Kidney epithelial cell (primary cell): ENCODE measurements at regions not wholly inside any gene's neighbourhood (a gene's known extent, or its start where the extent isn't known, plus 50 kb on each side); places are given as distances from the start of the nearest gene placed in this dataset.

ENCODE experiments used
- DNase-seq: peaks from one replicate; pipeline ENCODE4 v3.0.0-alpha.2; 2010; ENCODE audit warnings: low read depth
- H3K27me3 ChIP-seq: 2 replicates; pipeline ENCODE4 v1.6.0; 2011; ENCODE audit warnings: low read length; ENCODE audit not compliant: control insufficient read depth, insufficient read depth
- H3K36me3 ChIP-seq: 2 replicates; pipeline ENCODE4 v1.5.1; 2011; ENCODE audit warnings: low read length; ENCODE audit not compliant: control insufficient read depth, insufficient read depth
- H3K4me3 ChIP-seq: 2 replicates; pipeline ENCODE4 v1.5.1; 2011; ENCODE audit warnings: low read depth, mild to moderate bottlenecking, control low read depth, low read length
- CTCF ChIP-seq: IDR thresholded peaks from 2 replicates; pipeline ENCODE4 v1.5.1; 2011; ENCODE audit warnings: mild to moderate bottlenecking, moderate library complexity, low read length, control low read depth, inconsistent platforms; ENCODE audit not compliant: insufficient read depth, poor library complexity, severe bottlenecking

DNA sequence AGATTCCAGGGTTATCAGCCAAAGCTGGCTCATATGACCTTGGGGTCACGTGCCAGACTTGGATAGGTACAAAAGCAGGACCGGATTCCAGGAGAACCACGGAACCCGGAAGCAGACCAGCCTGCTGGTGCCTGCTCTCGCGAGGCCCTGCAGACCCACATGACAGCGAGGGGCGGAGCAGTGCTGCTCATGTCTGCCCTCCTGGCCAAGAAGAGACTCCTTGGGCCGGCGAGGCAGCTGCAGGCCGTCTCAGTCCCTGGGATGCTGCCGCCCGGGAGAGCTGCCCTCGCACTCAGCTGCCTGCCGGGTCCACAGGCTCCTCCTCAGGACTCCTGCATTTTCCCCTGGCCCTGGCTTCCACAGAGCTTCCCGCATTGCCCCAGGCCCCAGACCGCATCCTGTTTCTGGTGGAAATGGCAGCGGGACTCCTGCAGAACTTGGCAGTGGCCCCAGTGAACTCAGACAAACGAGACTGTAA lies 739.5 kb downstream of the SOCS6 start:
- Histone ChIP-seq H3K4me3 (no peak overlapping the region), H3K36me3 (no peaks in the 10 kb centered on the region), H3K27me3 (no peaks in the 10 kb centered on the region)
- DNase-seq, result no peak
- no peak for TF ChIP-seq CTCF

DNA sequence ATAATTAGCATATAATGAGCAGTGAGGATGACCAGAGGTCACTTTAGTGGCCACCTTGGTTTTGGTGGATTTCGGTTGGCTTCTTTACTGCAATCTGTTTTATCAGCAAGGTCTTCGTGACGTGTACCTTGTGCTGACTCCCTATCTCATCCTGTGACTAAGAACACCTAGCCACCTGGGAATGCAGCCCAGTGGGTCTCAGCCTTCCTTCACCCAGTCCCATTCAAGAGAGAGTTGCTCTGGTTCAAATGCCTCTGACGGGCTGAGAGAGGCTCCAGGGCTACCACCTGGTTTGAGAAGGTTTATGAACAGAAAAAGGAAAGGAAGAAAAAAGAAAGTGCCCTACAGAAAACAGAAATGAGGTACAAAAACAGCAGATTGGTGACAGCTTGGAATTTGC lies 738.7 kb downstream of the SOCS6 start:
- H3K36me3 ChIP-seq, result no peaks in the 10 kb centered on the region
- H3K27me3 ChIP-seq, result no peaks in the 10 kb centered on the region
- H3K4me3 ChIP-seq, result no peak overlapping the region
- no peak for DNase-seq
- TF ChIP-seq CTCF, result no peak

DNA sequence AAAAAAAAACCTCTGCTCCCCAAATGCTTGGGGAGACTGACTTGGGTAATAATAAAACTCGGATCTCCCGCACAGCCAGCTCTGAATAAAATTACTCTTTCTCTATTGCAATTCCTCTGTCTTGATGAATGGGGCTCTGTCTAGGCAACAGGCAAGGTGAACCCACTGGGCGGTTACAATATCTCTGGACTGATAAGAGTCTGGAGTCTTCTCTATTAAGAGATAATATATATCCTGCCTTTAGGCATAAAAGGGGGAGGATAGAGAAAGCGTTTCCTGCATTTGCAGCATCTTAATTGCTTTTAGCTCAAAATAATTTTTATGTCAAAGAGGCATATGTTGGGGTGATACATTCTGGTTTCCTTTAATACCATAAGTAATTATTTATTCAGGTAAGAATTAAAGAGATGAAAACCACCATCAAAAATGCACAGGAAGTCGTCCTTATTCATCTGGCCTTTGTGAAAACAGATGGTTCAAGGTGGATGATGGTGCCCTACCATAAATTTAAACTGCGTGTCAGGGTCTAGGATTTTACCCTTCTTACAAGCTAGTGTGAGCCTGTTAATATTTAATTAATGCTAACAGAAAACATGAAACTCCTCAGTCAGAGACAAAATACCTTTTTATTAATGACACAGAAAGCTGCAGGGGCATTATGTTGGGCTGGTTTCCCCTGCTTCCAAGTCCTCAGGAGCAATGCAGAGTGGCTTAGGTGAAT lies 736.8 kb downstream of the SOCS6 start:
- no peak for DNase-seq
- no peak for TF ChIP-seq CTCF
- Histone ChIP-seq H3K36me3 (no peaks in the 10 kb centered on the region), H3K4me3 (no peak overlapping the region), H3K27me3 (no peaks in the 10 kb centered on the region)

DNA sequence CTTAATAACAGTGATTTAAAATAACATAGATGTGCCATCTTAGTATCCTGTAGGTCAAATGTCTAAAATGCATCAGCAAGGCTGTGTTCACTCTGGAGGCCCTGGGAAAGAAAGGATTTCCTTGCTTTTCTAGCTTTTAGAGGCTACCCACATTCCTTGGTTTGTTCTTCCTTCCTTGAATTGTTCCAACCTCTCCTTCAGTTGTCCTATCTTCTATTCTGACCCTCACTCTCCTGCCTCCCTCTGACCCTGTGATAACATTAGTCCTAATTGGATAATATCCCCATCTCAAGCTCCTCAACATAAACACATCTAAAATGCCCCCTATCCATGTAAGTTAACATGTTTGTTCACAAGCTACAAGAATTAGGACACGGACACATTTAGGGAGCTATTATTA lies 733.5 kb downstream of the SOCS6 start:
- TF ChIP-seq CTCF, result no peak
- Histone ChIP-seq H3K36me3 (no peaks in the 10 kb centered on the region), H3K27me3 (no peaks in the 10 kb centered on the region), H3K4me3 (no peak overlapping the region)
- no peak for DNase-seq

- no peak overlapping the region for H3K4me3 ChIP-seq
- TF ChIP-seq CTCF, result no peak
- no peaks in the 10 kb centered on the region for H3K27me3 ChIP-seq
- no peaks in the 10 kb centered on the region for H3K36me3 ChIP-seq
- DNase-seq, result no peak
Observed at GRCh38 chr18:71021030-71021362, 732.2 kb downstream of the SOCS6 start.
